WTC11 (cell line): ENCODE measurements at regions not wholly inside any gene's neighbourhood (a gene's known extent, or its start where the extent isn't known, plus 50 kb on each side); places are given as distances from the start of the nearest gene placed in this dataset.

Experiments used
- ATAC-seq: fragments of 200-7000 bp; cut with Tn5 transposase; 2 replicates; pipeline ENCODE4 v1.10.0; 2021; ENCODE audit warnings: mild to moderate bottlenecking, moderate library complexity
- CTCF ChIA-PET: fragments of 300-600 bp; sonication (Branson Sonifier 250); formaldehyde crosslinking; loops from one replicate; lab custom pipeline; 2021; ENCODE audit warnings: antibody characterized with exemption; lab: Charles Lee
- POLR2A ChIA-PET: fragments of 350-600 bp; sonication (Branson Sonifier 250); formaldehyde crosslinking; loops from one replicate; lab custom pipeline; 2021; ENCODE audit warnings: antibody characterized with exemption; lab: Charles Lee
- DNase-seq: peaks from one replicate; pipeline ENCODE4 v3.0.0; 2021; ENCODE audit warnings: low spot score
- H3K27ac Mint-ChIP-seq: 2 replicates; pipeline ENCODE4 v1.8.0; 2021; ENCODE audit warnings: mixed read lengths
- H3K27me3 Mint-ChIP-seq: 2 replicates; pipeline ENCODE4 v1.8.0; 2021; ENCODE audit warnings: low read depth, mild to moderate bottlenecking, moderate library complexity, mixed read lengths
- H3K36me3 Mint-ChIP-seq: 2 replicates; pipeline ENCODE4 v1.8.0; 2021; ENCODE audit warnings: mixed read lengths
- H3K4me1 Mint-ChIP-seq: 2 replicates; pipeline ENCODE4 v1.8.0; 2022; ENCODE audit warnings: mixed read lengths
- H3K4me3 Mint-ChIP-seq: 2 replicates; pipeline ENCODE4 v1.8.0; 2021; ENCODE audit warnings: mild to moderate bottlenecking, moderate library complexity, mixed read lengths
- H3K9me3 Mint-ChIP-seq: 2 replicates; pipeline ENCODE4 v1.8.0; 2021; ENCODE audit warnings: mixed read lengths
- ATF1 ChIP-seq: sonication (generic); formaldehyde crosslinking; IDR thresholded peaks from 2 replicates; pipeline ENCODE4 v1.8.1; 2023; ENCODE audit warnings: mild to moderate bottlenecking, moderate library complexity, missing genetic modification reagents
- CBFB ChIP-seq: sonication (generic); formaldehyde crosslinking; IDR thresholded peaks from 2 replicates; pipeline ENCODE4 v1.8.1; 2022; ENCODE audit warnings: mild to moderate bottlenecking, low read depth, missing genetic modification reagents
- CREB1 ChIP-seq: sonication (generic); formaldehyde crosslinking; IDR thresholded peaks from 2 replicates; pipeline ENCODE4 v1.8.0; 2023; ENCODE audit warnings: mild to moderate bottlenecking, missing genetic modification reagents
- E2F5 ChIP-seq: sonication (generic); formaldehyde crosslinking; IDR thresholded peaks from 2 replicates; pipeline ENCODE4 v1.8.1; 2022; ENCODE audit warnings: mild to moderate bottlenecking, moderate library complexity, missing genetic modification reagents
- FOXK1 ChIP-seq: sonication (generic); formaldehyde crosslinking; IDR thresholded peaks from 2 replicates; pipeline ENCODE4 v1.8.0; 2022; ENCODE audit warnings: mild to moderate bottlenecking, moderate library complexity, missing genetic modification reagents
- GRHL2 ChIP-seq: fragments of 250-450 bp; sonication (Bioruptor Pico); IDR thresholded peaks from 2 replicates; pipeline ENCODE4 v1.8.0; 2022; ENCODE audit warnings: mild to moderate bottlenecking, moderate library complexity; ENCODE audit not compliant: insufficient replicate concordance, severe bottlenecking
- MXD4 ChIP-seq: fragments of 250-450 bp; sonication (Bioruptor Pico); IDR thresholded peaks from 2 replicates; pipeline ENCODE4 v1.8.0; 2021; ENCODE audit warnings: mild to moderate bottlenecking, moderate library complexity, borderline replicate concordance
- RORB ChIP-seq: fragments of 250-450 bp; sonication (Bioruptor Pico); IDR thresholded peaks from 2 replicates; pipeline ENCODE4 v1.9.0; 2021; ENCODE audit warnings: mild to moderate bottlenecking
- TEAD1 ChIP-seq: sonication (generic); formaldehyde crosslinking; IDR thresholded peaks from 2 replicates; pipeline ENCODE4 v1.8.0; 2022; ENCODE audit warnings: mild to moderate bottlenecking, missing genetic modification reagents
- TEAD4 ChIP-seq: sonication (generic); formaldehyde crosslinking; IDR thresholded peaks from 2 replicates; pipeline ENCODE4 v1.8.0; 2022; ENCODE audit warnings: mild to moderate bottlenecking, missing genetic modification reagents
- TP53 ChIP-seq: sonication (generic); formaldehyde crosslinking; IDR thresholded peaks from 2 replicates; pipeline ENCODE4 v1.8.1; 2023; ENCODE audit warnings: mild to moderate bottlenecking, missing genetic modification reagents
- ZNF121 ChIP-seq: sonication (generic); formaldehyde crosslinking; IDR thresholded peaks from 2 replicates; pipeline ENCODE4 v1.8.0; 2023; ENCODE audit warnings: missing genetic modification reagents
- ZNF219 ChIP-seq: sonication (generic); formaldehyde crosslinking; IDR thresholded peaks from 2 replicates; pipeline ENCODE4 v1.8.0; 2023; ENCODE audit warnings: missing genetic modification reagents, mild to moderate bottlenecking, borderline replicate concordance
- ZNF396 ChIP-seq: fragments of 250-450 bp; sonication (Bioruptor Pico); IDR thresholded peaks from 2 replicates; pipeline ENCODE4 v1.8.0; 2021; ENCODE audit warnings: mild to moderate bottlenecking, moderate library complexity, borderline replicate concordance
- TF ChIP-seq, protein P1 (sequence below): sonication (generic); formaldehyde crosslinking; IDR thresholded peaks from 2 replicates; pipeline ENCODE4 v1.8.1; 2023; ENCODE audit warnings: mild to moderate bottlenecking, moderate library complexity, missing genetic modification reagents
- TF ChIP-seq, protein P2 (sequence below): sonication (generic); formaldehyde crosslinking; IDR thresholded peaks from 2 replicates; pipeline ENCODE4 v1.8.0; 2022; ENCODE audit warnings: mild to moderate bottlenecking, missing genetic modification reagents
- TF ChIP-seq, protein P3 (sequence below): sonication (generic); formaldehyde crosslinking; IDR thresholded peaks from 2 replicates; pipeline ENCODE4 v1.8.1; 2023; ENCODE audit warnings: mild to moderate bottlenecking, missing genetic modification reagents

DNA sequence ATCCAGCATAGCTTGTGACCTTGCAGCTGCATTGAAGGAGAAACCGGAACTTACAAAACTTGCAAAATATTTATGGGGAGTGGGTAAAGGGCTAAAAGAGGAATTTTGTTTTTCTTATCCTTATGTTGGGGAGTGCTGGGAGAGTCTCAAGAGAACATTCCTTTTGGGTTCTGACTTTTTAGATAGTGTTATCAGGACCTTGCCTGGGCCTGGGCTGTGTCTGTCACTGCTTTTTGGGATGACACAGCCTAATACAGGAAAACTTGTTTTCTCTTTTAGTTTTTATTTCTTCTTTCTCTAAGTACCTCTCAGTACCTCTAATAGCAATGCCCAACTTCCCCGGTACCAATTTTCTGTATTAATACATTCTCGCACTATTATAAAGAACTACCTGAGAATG is 850.6 kb downstream of the RPS29 start:
- peaks cover 45% of the 10 kb centered on the region for H3K36me3 Mint-ChIP-seq
- CTCF ChIA-PET, result no interaction called here

DNA sequence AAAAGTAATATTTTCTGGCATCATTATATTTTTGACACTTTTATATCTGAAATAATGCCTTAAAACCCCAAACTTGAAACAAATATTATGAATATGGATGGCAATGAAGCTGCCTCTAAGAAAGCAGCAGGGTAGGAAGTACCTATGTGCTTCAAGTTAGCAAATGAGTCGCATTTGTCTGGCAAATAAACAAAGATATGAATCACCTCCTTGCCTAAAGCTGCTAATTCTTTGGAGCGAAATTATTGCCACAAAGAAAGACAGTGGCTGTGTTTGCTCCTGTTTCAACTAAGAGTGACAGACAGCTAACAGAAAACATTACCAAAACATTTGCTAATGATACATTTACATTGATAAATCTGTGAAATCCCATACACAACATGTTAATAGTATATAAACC is 854.9 kb downstream of the RPS29 start:
- ChIA-PET POLR2A (no interaction called here), CTCF (no interaction called here)
- H3K36me3 Mint-ChIP-seq, result peaks cover 35% of the 10 kb centered on the region
- ATAC-seq (no peak), DNase-seq (no peak)
- peaks cover 51% of the 10 kb centered on the region for H3K9me3 Mint-ChIP-seq
- H3K4me1 Mint-ChIP-seq, result no peaks in the 10 kb centered on the region
- TF ChIP-seq GRHL2 (no peak), ZNF219 (CRISPR knock-in tag) (no peak), ZNF396 (CRISPR knock-in tag) (no peak), FOXK1 (CRISPR knock-in tag) (no peak), TEAD4 (CRISPR knock-in tag) (no peak), CREB1 (CRISPR knock-in tag) (no peak), ZNF121 (no peak)
- TF ChIP-seq, protein P1, sequence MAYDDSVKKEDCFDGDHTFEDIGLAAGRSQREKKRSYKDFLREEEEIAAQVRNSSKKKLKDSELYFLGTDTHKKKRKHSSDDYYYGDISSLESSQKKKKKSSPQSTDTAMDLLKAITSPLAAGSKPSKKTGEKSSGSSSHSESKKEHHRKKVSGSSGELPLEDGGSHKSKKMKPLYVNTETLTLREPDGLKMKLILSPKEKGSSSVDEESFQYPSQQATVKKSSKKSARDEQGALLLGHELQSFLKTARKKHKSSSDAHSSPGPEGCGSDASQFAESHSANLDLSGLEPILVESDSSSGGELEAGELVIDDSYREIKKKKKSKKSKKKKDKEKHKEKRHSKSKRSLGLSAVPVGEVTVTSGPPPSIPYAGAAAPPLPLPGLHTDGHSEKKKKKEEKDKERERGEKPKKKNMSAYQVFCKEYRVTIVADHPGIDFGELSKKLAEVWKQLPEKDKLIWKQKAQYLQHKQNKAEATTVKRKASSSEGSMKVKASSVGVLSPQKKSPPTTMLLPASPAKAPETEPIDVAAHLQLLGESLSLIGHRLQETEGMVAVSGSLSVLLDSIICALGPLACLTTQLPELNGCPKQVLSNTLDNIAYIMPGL (CRISPR knock-in tag), result no peak
- H3K27ac Mint-ChIP-seq, result no peak overlapping the region
- no peaks in the 10 kb centered on the region; the same call in 1 of the 2 replicates for H3K27me3 Mint-ChIP-seq
- no peak overlapping the region for H3K4me3 Mint-ChIP-seq

More for the DNA sequence above, 850.6 kb downstream of the RPS29 start:
- Mint-ChIP-seq H3K4me3 (no peak overlapping the region), H3K9me3 (peaks cover 68% of the 10 kb centered on the region), H3K27me3 (no peaks in the 10 kb centered on the region; the same call in 1 of the 2 replicates), H3K27ac (no peak overlapping the region), H3K4me1 (no peaks in the 10 kb centered on the region)
- TF ChIP-seq RORB (no peak), MXD4 (CRISPR knock-in tag) (no peak), E2F5 (CRISPR knock-in tag) (no peak), TP53 (CRISPR knock-in tag) (no peak)
- DNase-seq (no peak), ATAC-seq (no peak)
- POLR2A ChIA-PET, result no interaction called here

- H3K27me3 Mint-ChIP-seq, result no peaks in the 10 kb centered on the region
- H3K4me1 Mint-ChIP-seq, result peaks cover 14% of the 10 kb centered on the region
- DNase-seq (no peak), ATAC-seq (no peak)
- no peak overlapping the region for H3K27ac Mint-ChIP-seq
- H3K9me3 Mint-ChIP-seq, result peaks cover 16% of the 10 kb centered on the region
- no peak overlapping the region for H3K4me3 Mint-ChIP-seq
- no peaks in the 10 kb centered on the region for H3K36me3 Mint-ChIP-seq
- ChIA-PET CTCF (no interaction called here), POLR2A (no interaction called here)
- TF ChIP-seq CBFB (CRISPR knock-in tag) (no peak), TEAD1 (no peak), ATF1 (CRISPR knock-in tag) (no peak), ZNF219 (CRISPR knock-in tag) (no peak)
- TF ChIP-seq, protein P2, sequence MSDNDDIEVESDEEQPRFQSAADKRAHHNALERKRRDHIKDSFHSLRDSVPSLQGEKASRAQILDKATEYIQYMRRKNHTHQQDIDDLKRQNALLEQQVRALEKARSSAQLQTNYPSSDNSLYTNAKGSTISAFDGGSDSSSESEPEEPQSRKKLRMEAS (CRISPR knock-in tag), result no peak
- TF ChIP-seq, protein P3, sequence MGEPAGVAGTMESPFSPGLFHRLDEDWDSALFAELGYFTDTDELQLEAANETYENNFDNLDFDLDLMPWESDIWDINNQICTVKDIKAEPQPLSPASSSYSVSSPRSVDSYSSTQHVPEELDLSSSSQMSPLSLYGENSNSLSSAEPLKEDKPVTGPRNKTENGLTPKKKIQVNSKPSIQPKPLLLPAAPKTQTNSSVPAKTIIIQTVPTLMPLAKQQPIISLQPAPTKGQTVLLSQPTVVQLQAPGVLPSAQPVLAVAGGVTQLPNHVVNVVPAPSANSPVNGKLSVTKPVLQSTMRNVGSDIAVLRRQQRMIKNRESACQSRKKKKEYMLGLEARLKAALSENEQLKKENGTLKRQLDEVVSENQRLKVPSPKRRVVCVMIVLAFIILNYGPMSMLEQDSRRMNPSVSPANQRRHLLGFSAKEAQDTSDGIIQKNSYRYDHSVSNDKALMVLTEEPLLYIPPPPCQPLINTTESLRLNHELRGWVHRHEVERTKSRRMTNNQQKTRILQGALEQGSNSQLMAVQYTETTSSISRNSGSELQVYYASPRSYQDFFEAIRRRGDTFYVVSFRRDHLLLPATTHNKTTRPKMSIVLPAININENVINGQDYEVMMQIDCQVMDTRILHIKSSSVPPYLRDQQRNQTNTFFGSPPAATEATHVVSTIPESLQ (CRISPR knock-in tag), result no peak
These were observed 860.0 kb downstream of the RPS29 start for GRCh38 chr14:48726080-48726642.
